HEK293T (cell line): ENCODE measurements at regions not wholly inside any gene's neighbourhood (a gene's known extent, or its start where the extent isn't known, plus 50 kb on each side); places are given as distances from the start of the nearest gene placed in this dataset.

Experiments
- ARNT ChIP-seq: fragments of 450-650 bp; IDR thresholded peaks from 2 replicates; pipeline ENCODE4 v1.6.1; 2017; ENCODE audit warnings: mild to moderate bottlenecking
- BHLHE40 ChIP-seq: fragments of 450-650 bp; IDR thresholded peaks from 2 replicates; pipeline ENCODE4 v1.6.1; 2016; ENCODE audit warnings: mild to moderate bottlenecking, moderate library complexity, borderline replicate concordance
- CTBP1 ChIP-seq: fragments of 450-650 bp; IDR thresholded peaks from 2 replicates; pipeline ENCODE4 v1.6.1; 2016; ENCODE audit warnings: borderline replicate concordance
- ELF4 ChIP-seq: fragments of 450-650 bp; IDR thresholded peaks from 2 replicates; pipeline ENCODE4 v1.6.1; 2017; ENCODE audit warnings: antibody characterized with exemption
- FOXK2 ChIP-seq: fragments of 450-650 bp; IDR thresholded peaks from 2 replicates; pipeline ENCODE4 v1.6.1; 2016; ENCODE audit warnings: mild to moderate bottlenecking
- LEF1 ChIP-seq: fragments of 450-650 bp; IDR thresholded peaks from 2 replicates; pipeline ENCODE4 v1.6.1; 2017; ENCODE audit warnings: mild to moderate bottlenecking, borderline replicate concordance
- NFRKB ChIP-seq: fragments of 450-650 bp; IDR thresholded peaks from 2 replicates; pipeline ENCODE4 v1.6.1; 2016; ENCODE audit warnings: mild to moderate bottlenecking, moderate library complexity
- SP1 ChIP-seq: fragments of 450-650 bp; IDR thresholded peaks from 2 replicates; pipeline ENCODE4 v1.6.1; 2017
- SUZ12 ChIP-seq: fragments of 450-650 bp; IDR thresholded peaks from 2 replicates; pipeline ENCODE4 v1.6.1; 2016; ENCODE audit warnings: mild to moderate bottlenecking
- TARDBP ChIP-seq: fragments of 450-650 bp; IDR thresholded peaks from 2 replicates; pipeline ENCODE4 v1.6.1; 2016
- TF ChIP-seq, protein P1 (sequence below): fragments of 450-650 bp; IDR thresholded peaks from 2 replicates; pipeline ENCODE4 v1.6.1; 2016

DNA sequence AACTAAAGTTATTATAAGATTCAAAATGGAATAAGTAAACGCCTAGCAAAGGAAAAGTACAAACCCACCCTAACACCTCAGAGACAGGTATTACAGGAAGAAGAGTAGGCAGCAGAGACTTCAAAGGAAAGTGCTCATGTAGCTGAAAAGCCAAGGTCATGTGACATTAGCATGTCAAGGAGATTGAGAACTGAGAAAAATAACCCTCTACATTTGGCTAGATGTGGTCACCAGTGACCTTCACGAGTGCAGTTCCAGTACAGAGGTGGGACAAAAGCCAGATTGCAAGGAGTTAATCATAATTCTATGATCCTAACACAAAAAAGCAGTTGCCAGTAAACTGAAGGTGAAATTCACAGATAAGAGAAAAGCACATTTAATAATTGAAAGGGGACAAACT is 252.7 kb downstream of the ZEB2 start:
- TF ChIP-seq SUZ12 = no peak
- TF ChIP-seq, protein P1, sequence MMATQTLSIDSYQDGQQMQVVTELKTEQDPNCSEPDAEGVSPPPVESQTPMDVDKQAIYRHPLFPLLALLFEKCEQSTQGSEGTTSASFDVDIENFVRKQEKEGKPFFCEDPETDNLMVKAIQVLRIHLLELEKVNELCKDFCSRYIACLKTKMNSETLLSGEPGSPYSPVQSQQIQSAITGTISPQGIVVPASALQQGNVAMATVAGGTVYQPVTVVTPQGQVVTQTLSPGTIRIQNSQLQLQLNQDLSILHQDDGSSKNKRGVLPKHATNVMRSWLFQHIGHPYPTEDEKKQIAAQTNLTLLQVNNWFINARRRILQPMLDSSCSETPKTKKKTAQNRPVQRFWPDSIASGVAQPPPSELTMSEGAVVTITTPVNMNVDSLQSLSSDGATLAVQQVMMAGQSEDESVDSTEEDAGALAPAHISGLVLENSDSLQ = no peak
- TF ChIP-seq ARNT = no peak
- TF ChIP-seq ELF4 = no peak
- TF ChIP-seq SP1 = no peak
- TF ChIP-seq NFRKB = no peak
- TF ChIP-seq FOXK2 = no peak
- no peak for TF ChIP-seq TARDBP
- TF ChIP-seq LEF1 = no peak
- no peak for TF ChIP-seq BHLHE40
- TF ChIP-seq CTBP1 = no peak
